Caco-2 (cell line): ENCODE measurements at regions not wholly inside any gene's neighbourhood (a gene's known extent, or its start where the extent isn't known, plus 50 kb on each side); places are given as distances from the start of the nearest gene placed in this dataset.

Source experiments
- BruUV-seq: library from RNA; stranded (reverse); fragments of 400-500 nt; replicated peaks from 2 replicates; lab custom pipeline; 2021; lab: Mats Ljungman, UMichigan
- CTCF ChIA-PET: fragments of 300-600 bp; sonication (Branson Sonifier 250); formaldehyde crosslinking; loops from one replicate; lab custom pipeline; 2022; ENCODE audit warnings: antibody characterized with exemption; lab: Charles Lee
- POLR2A ChIA-PET: fragments of 300-600 bp; sonication (Branson Sonifier 250); formaldehyde crosslinking; loops from one replicate; lab custom pipeline; 2022; ENCODE audit warnings: antibody characterized with exemption; lab: Charles Lee
- DNase-seq, 2 experiments: peaks; one replicate each; pipeline versions ENCODE4 v3.0.0 to v3.0.0-alpha.2; 2020 to 2022
- H3K27me3 ChIP-seq: replicated peaks from 2 replicates; pipeline ENCODE4 v1.6.0; 2011; ENCODE audit warnings: low read length; ENCODE audit not compliant: control insufficient read depth, insufficient read depth
- H3K36me3 ChIP-seq: 2 replicates; pipeline ENCODE4 v1.5.1; 2011; ENCODE audit warnings: low read length; ENCODE audit not compliant: control insufficient read depth, insufficient read depth
- H3K4me1 ChIP-seq: fragments of 250-450 bp; sonication (Bioruptor Pico); 2 replicates; pipeline ENCODE4 v1.5.1; 2020; ENCODE audit warnings: mild to moderate bottlenecking
- H3K4me3 ChIP-seq: 2 replicates; pipeline ENCODE4 v1.5.1; 2011; ENCODE audit warnings: low read depth, mild to moderate bottlenecking, control low read depth, low read length
- H3K9me3 ChIP-seq: fragments of 250-450 bp; sonication (Bioruptor Pico); 2 replicates; pipeline ENCODE4 v1.5.1; 2020; ENCODE audit warnings: mild to moderate bottlenecking, moderate library complexity
- H3K27ac Mint-ChIP-seq: one replicate; pipeline ENCODE4 v1.8.0; 2022; ENCODE audit warnings: mixed read lengths; ENCODE audit not compliant: unreplicated experiment
- H3K27me3 Mint-ChIP-seq: one replicate; pipeline ENCODE4 v1.8.0; 2022; ENCODE audit warnings: mixed read lengths; ENCODE audit not compliant: insufficient read depth, unreplicated experiment
- H3K36me3 Mint-ChIP-seq: one replicate; pipeline ENCODE4 v1.8.0; 2022; ENCODE audit warnings: mild to moderate bottlenecking, mixed read lengths; ENCODE audit not compliant: insufficient read depth, unreplicated experiment
- H3K4me1 Mint-ChIP-seq: one replicate; pipeline ENCODE4 v1.8.0; 2022; ENCODE audit warnings: low read depth, mixed read lengths; ENCODE audit not compliant: unreplicated experiment
- H3K4me3 Mint-ChIP-seq: one replicate; pipeline ENCODE4 v1.8.0; 2022; ENCODE audit warnings: mild to moderate bottlenecking, moderate library complexity, mixed read lengths; ENCODE audit not compliant: unreplicated experiment
- H3K9me3 Mint-ChIP-seq: one replicate; pipeline ENCODE4 v1.8.0; 2022; ENCODE audit warnings: mixed read lengths; ENCODE audit not compliant: unreplicated experiment
- CTCF ChIP-seq, 2 experiments: fragments of 200-600 bp in 1 of 2; IDR thresholded peaks; 1 replicate in 1 of 2; 2 replicates in 1 of 2; pipeline versions ENCODE4 v1.5.1 to v1.8.0; 2011 to 2022; ENCODE audit warnings: antibody characterized with exemption in 1 of 2, control low read depth in 1 of 2, inconsistent platforms in 1 of 2, low read depth in 1 of 2, low read length in 1 of 2, mild to moderate bottlenecking in 1 of 2, moderate library complexity in 1 of 2; ENCODE audit not compliant: insufficient read depth in 1 of 2, severe bottlenecking in 1 of 2, unreplicated experiment in 1 of 2
- intact Hi-C: fragments of 100-400 bp; cut with micrococcal nuclease; formaldehyde crosslinking; loops from one replicate; pipeline ENCODE4 v1.10.0; 2022; ENCODE audit not compliant: unreplicated experiment

DNA sequence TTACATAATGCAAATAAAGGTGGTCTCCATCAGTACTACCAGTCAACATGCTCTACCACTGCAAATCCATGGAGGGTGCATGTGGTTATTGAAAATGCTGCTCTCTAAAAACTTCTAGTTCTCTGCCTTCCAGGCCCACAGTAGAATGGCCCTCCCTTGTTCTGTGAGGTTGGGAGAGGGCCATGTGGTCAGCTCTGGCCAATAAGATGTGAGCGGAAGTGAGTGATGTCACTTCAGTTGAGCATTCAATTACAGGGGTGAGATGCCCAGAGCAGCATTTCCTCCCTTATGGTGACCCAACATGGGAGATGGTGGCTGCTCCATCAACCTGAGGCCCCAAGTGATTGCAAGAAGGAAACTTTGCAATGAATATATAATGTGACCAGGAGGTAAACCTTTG is 148.8 kb downstream of the CPEB2 start:
- Histone ChIP-seq H3K36me3 (no peaks in the 10 kb centered on the region), H3K9me3 (no peaks in the 10 kb centered on the region), H3K4me3 (no peak overlapping the region), H3K27me3 (no peaks in the 10 kb centered on the region), H3K4me1 (no peaks in the 10 kb centered on the region)
- Mint-ChIP-seq H3K9me3 (no peaks in the 10 kb centered on the region), H3K27ac (no peak overlapping the region), H3K4me1 (no peaks in the 10 kb centered on the region), H3K27me3 (no peaks in the 10 kb centered on the region), H3K4me3 (no peak overlapping the region), H3K36me3 (no peaks in the 10 kb centered on the region)
- no TSS peak for BruUV-seq
- DNase-seq = no peak
- no peak for TF ChIP-seq CTCF (IDR thresholded peaks at IDR 0.05; ENCODE audit: insufficient read depth in 1 of 2, low read depth in 1 of 2, low read length in 1 of 2, severe bottlenecking in 1 of 2, unreplicated experiment in 1 of 2)
- intact Hi-C loops = no loop called here
- POLR2A ChIA-PET = no interaction called here
- CTCF ChIA-PET = no interaction called here

DNA sequence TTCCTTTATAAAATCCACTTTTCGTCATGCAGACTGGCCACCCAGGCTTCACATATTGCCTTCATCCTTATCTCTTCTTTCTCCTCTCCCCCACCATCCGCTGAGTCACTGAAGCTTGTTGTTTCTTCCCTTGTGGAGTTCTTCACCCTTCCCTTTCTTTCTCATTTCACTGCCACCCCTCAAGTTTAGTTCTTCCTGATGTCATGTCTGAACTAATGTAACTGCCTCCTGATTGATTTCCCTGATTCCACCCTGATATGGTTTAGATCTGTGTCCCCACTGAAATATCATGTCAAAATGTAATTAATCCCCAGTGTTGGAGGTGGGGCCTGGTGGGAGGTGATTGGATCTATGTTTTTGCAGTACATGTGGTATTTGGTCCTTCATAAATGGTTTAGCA is 151.4 kb downstream of the CPEB2 start:
- no peak overlapping the region for H3K27ac Mint-ChIP-seq
- no peaks in the 10 kb centered on the region for H3K9me3 ChIP-seq
- H3K36me3 Mint-ChIP-seq = no peaks in the 10 kb centered on the region
- H3K9me3 Mint-ChIP-seq = peaks cover 9% of the 10 kb centered on the region
- no peak for DNase-seq
- no peaks in the 10 kb centered on the region for H3K4me1 ChIP-seq
- ChIA-PET CTCF (no interaction called here), POLR2A (no interaction called here)
- H3K4me3 ChIP-seq = no peak overlapping the region
- intact Hi-C loops = no loop called here
- H3K4me1 Mint-ChIP-seq = no peaks in the 10 kb centered on the region
- no peaks in the 10 kb centered on the region for H3K36me3 ChIP-seq
- no peaks in the 10 kb centered on the region for H3K27me3 ChIP-seq
- H3K4me3 Mint-ChIP-seq = no peak overlapping the region
- TF ChIP-seq CTCF (IDR thresholded peaks at IDR 0.05; ENCODE audit: insufficient read depth in 1 of 2, low read depth in 1 of 2, low read length in 1 of 2, severe bottlenecking in 1 of 2, unreplicated experiment in 1 of 2) = no peak
- no peaks in the 10 kb centered on the region for H3K27me3 Mint-ChIP-seq
- BruUV-seq = no TSS peak

- POLR2A ChIA-PET = no interaction called here
- H3K9me3 Mint-ChIP-seq = peaks cover 9% of the 10 kb centered on the region
- TF ChIP-seq CTCF (IDR thresholded peaks at IDR 0.05; ENCODE audit: insufficient read depth in 1 of 2, low read depth in 1 of 2, low read length in 1 of 2, severe bottlenecking in 1 of 2, unreplicated experiment in 1 of 2) = no peak
- no peaks in the 10 kb centered on the region for H3K36me3 ChIP-seq
- no peak overlapping the region for H3K4me3 Mint-ChIP-seq
- no peaks in the 10 kb centered on the region for H3K4me1 ChIP-seq
- DNase-seq = no peak
- H3K9me3 ChIP-seq = no peaks in the 10 kb centered on the region
- no peaks in the 10 kb centered on the region for H3K27me3 ChIP-seq
- no peak overlapping the region for H3K4me3 ChIP-seq
- no peaks in the 10 kb centered on the region for H3K36me3 Mint-ChIP-seq
- BruUV-seq = no TSS peak
- CTCF ChIA-PET = no interaction called here
- H3K4me1 Mint-ChIP-seq = peaks cover 7% of the 10 kb centered on the region
- H3K27me3 Mint-ChIP-seq = peaks cover 3% of the 10 kb centered on the region
- no peak overlapping the region for H3K27ac Mint-ChIP-seq
- intact Hi-C loops = no loop called here
These were observed 156.3 kb downstream of the CPEB2 start for GRCh38 chr4:15158406-15159091.
